Ammon's horn (tissue), 1 donor: ENCODE measurements at regions not wholly inside any gene's neighbourhood (a gene's known extent, or its start where the extent isn't known, plus 50 kb on each side); places are given as distances from the start of the nearest gene placed in this dataset.

Experiments used
- DNase-seq: peaks from one replicate; pipeline ENCODE4 v3.0.0-alpha.2; 2016; ENCODE audit warnings: low spot score

DNA sequence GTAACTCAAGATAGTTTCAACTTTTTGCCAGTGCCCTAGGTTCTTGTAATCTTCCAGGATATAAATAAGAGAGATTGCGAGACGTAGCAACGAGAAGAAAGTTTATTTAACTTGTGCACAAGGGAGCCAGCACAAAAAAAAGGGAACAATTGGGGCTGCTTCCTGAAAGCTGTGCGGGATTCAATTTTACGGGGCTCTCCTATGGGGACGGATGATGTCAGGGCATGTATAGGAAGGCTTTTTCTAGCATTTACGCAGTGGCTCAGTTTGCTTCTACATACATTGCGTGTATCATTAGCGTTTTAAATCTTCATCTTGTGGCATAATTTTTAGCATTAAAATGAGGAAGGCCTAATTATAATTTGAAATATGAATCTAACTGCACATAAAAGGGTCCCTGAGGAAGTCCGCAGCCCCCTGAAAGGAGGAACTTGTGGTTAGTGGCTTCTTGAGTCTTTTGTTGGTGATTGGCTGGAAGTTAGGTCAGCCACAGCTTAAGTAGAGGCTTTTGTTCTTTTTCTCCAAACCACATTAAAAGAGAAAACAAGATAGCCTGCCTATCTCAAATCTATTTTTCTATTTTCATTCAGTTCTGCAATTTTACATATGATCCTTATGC lies 668.2 kb upstream of the NDST4 start:
- peak; percentile 18 for DNase-seq

DNA sequence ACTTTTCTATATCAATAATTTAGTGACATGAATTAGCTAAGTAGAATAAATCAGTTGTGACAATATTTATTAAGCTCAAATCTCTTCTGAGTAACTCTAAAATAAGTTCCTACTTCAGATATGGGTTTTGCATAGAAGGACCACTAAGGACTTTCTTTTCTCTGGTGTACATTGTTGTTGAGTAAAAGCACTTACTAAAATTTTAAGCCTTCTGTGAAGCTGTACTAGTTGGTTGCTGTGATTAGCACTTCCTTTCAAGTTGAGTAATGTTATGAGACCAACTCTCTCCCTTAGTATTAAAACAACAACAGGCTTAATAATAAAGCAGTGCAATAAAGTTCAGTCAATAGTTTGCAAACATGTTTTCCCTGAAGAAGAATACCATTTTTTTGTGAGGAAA lies 667.4 kb upstream of the NDST4 start:
- no peak for DNase-seq

DNA sequence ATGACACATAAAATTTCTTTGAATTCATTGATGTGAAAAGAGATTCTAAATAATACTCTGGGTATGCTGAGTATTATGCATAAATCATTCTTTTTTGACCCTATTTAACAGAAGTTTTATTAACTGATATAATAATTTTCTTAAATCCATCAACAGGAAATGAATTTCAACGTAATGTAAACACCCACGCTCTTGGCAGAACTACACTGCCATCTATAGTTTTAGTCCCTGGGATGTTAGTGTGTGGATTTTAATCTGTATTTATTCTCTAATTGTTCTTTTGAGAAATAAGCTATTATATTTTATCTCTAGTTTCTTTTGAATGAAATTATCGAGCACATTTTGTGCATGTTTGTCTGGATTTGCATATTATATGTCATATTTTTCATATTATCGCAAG lies 666.8 kb upstream of the NDST4 start:
- DNase-seq, result no peak

DNA sequence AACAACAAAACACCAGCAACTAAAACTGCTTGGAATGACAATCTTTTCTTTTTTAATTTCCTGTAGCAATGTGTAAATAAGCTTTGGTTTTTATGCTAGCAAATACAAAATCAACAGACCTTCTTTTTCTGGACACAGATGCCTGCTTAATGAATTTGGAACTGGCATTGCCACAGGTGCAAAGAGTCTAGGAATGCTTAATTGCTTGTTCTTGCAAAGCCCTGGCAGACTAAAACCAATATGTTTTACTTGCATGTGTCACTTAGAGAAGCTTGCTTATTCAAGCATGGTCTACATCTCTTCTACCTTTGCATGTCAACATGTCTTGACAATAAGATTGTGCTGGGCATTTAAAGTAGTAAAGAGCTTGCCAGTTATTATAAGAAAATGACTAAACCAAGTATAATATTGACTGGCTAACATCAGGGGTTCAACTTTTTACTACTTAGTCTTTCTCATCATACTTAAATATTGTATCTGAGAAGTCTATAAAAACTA lies 656.7 kb upstream of the NDST4 start:
- no peak for DNase-seq

DNA sequence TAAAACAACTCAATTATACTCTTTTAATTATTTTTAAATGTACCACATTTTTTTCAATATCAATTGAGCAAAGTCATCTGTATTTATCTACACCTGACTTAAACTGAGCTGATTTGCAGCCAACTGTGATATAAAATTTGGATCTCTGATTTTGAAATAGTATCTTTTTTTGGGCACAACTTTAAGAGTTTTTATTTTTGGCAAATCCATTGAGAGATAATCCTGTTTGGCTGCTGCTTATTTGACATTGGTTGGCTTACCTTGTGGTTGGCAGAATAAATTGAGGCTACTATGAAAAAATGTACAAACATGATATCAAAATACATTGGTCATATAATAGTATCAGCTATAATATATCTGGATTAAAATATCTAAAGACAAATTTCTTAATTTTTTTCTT lies 656.0 kb upstream of the NDST4 start:
- DNase-seq, result no peak

DNA sequence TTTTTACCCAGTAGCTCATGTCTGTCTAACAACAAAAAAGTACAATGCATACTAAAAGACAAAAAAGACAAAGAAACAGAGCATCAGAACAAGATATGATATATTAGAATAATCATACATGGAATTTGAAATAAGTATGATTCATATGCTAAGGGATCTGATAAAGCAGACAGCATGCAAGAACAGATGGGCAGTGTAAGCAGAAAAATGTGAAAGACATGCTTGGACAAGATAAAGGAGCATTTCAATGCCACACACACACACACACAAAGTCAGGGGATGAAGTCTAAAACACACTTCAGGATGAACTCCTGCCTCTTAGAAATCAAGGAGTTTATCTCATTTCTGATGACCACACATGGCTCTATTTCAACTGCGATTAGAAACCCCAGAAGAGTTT lies 649.6 kb upstream of the NDST4 start:
- DNase-seq, result no peak

DNA sequence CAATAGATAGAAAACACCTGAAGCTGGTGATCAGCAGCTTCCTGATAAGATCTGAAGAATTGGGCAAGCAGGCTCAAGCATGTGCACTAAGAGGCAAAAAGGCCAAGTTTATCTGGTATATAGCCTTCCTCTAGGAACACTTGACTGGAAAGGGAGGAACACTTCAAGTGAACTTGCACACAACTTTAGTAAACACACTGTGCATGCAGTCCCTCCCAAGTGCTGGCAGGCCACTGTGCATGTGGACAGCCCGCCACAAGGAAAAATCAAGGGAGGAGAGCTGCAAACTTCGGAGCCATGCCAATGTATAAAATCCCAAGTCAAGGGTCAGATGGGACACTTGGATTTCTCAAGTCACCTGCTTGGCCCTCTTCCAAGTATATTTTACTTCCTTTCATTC lies 645.8 kb upstream of the NDST4 start:
- DNase-seq, result no peak

DNA sequence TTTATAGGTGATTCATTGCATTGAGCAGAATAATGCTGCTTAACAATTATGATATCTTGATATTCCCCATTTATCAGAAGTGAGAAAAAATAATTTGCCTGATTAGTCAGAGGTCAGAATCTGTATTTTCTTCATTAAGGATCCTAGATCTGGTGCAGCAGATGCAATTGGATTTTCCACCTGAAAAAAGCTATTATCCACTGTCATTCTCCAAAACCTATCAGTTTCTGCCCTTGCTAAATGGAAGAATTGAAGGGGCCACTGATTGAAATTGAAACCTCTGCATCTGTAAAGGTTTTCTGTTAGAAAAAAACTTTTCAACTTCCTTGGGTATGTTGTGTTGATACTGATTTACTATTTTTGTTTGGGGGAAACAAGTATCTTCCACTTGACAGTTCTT lies 636.0 kb upstream of the NDST4 start:
- no peak for DNase-seq

DNA sequence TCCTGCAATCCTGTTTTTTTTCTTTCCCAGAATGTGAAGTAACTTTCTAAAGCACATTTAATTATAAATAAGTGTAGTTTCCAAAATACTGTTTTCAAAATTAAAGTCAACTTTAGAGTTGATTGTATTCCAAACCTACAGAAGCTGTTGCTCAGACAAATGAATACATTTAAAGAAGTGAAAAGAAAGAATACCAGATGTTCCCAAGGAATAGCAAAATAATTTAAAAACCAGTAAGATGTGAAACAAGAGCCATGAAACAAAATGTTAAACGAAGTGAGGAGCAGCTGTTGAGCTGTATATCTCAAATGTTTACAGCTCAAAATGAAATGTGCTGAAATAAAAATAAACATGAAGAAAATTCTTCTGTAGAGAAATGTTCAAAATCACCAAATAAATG lies 627.4 kb upstream of the NDST4 start:
- no peak for DNase-seq

DNA sequence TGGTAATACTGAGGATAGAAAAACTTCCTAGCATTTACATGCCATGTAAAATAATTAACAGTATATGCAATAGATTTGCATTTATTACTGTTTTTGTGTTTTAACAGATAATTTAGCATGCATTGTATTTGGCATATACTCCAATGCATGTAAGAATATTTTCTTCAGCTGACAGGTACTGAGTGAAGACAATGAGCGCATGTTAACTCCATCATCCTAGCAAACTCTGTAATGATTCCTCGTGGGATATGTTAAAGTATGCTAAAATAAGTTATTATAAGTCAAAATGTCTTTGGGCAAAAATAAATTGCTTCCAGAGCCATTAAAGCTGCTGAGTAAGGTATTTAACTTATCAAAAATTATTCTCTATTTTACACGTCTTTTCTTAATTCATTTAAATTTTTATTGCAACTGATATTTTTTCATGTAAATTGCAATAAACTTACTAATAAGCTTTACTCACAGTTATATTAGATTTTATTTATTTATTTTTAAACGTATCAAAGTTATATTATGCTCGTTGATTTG lies 616.4 kb upstream of the NDST4 start:
- DNase-seq, result no peak

DNA sequence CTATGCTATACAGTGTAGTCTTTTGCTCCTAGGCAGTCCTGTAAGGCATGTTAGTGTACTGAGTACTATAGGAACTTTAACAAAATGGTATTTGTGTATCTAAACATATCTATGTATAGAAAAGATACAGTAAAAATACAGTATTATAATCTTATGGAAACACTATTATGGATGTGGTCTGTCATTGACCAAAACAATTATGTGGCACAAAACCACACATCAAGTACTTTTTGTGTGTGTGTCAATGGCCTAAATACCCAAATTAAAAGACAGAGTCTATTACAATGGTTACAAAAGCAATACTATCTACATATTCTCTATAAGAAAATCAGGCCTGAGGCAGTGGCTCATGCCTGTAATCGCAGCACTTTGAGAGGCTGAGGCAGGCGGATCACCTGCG lies 610.2 kb upstream of the NDST4 start:
- no peak for DNase-seq

DNA sequence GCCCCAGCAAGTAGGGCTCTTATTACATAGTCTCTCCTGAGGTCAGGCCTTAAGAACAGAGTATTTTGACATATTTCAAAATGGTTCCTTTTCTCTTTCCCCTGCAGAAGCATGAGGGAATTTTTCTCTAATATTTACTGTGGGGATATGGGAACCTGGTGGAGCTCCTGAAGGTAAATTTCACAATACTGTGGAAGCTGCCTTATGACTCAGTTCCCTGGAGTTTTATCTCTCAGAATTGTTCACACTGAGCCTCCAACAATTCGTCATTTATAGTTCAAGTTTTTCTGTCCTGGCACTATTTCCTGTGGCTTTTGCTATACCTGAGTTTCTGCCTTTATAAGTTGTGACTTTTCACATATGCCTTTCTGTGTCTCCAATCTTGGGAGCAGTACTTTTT lies 607.2 kb upstream of the NDST4 start:
- no peak for DNase-seq

DNA sequence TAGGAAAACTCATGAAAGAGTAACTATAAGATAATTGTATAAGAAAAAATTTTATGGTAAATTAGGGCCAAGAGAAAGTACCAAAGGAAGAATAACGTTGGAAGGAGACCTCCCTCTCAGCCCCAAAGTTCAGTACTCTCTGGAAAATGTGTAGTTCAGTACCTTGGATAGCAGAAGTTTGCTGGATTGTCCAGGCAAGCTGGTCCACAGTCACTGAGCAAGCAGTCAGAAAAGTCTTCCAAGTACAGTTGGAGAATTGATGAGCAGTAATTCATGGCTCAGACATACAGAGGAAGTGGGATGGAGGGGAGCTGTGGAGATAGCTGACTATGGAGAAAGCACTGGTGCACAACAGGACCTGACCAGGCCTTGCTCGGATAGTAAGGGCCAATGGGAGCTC lies 598.2 kb upstream of the NDST4 start:
- no peak for DNase-seq

DNA sequence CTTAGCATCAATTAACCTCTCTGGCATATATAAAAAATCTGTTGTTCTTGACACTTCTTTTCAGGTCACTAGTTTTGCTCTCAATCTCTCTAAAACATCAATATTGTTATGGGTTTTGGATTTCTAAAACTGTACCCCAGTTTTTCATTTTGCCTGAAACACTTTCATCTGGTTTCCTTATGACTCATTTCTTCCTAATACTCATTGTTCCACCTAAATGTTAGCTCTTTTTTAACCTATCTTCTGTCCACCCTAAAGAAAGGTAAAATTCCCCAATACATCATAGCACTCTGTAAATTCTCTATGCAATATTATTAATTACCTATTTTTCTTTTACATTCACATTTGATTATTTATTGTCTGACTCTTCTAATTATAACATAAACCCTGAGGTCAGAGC lies 575.5 kb upstream of the NDST4 start:
- DNase-seq, result no peak

DNA sequence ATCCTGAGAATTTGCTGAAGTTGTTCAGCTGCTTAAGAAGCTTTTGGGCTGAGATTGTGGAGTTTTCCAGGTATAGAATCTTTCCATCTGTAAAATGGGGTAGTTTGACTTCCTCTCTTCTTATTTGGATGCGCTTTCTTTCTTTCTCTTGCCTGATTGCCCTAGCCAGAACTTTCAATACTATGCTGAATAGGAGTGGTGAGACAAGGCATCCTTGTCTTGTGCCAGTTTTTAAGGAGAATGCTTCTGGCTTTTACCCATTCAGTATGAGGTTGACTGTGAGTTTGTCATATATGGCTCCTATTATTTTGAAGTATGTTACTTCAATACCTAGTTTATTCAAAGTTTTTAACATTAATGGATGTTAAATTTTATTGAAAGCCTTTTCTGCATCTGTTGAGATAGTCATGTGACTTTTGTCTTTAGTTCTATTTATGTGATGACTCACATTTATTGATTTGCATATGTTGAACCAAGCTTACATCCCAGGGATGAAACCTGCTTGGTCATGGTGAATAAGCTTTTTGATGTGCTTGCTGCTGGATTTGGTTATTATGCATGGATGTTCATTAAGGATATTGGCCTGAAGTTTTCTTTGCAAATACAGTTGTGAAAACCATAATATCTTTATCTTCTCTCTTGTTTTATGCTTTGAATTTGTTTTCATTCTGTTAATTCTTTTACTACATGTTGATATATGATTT lies 573.8 kb upstream of the NDST4 start:
- DNase-seq, result no peak

DNA sequence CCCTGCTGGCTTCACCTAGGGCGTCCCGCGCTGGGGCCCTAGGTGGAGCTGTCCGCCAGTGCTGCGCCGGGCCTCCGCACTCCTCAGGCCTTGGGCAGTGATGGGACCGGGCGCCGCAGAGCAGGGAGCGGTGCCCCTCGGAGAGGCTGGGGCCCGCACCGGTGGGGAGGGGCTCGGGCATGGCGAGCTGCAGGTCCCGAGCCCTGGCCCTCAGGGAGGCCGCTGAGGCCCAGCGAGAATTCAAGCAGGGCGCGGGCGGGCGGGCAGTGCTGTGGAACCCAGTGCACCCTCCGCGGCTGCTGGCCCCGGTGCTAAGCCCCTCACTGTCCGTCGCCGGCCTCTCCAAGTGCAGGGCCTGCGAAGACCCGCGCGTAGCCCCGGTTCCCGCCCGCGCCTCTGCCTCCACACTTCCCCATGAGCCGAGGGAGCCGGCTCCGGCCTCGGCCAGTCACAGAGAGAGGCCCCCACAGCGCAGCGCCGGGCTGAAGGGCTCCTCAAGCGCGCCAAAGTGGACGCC lies 565.1 kb upstream of the NDST4 start:
- DNase-seq, result no peak

DNA sequence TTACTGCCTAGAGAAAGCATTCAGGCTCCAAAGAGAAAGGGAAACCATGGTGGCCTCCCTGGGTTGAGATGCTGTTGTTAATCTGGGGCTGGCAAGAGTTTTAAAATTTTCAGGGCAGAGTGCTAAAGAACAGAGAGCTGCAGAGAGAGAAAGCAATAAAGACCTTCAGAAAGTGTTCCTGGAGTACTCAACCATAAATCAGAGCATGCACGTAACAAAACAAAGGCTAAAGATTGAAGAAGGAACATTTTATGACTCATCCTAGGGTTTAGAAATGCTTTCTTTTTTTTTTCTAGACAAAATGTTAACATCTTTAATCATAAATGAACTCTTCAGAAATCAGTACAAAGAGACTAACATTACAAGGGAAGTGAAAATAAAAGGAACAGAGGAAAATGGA lies 562.3 kb upstream of the NDST4 start:
- no peak for DNase-seq

DNA sequence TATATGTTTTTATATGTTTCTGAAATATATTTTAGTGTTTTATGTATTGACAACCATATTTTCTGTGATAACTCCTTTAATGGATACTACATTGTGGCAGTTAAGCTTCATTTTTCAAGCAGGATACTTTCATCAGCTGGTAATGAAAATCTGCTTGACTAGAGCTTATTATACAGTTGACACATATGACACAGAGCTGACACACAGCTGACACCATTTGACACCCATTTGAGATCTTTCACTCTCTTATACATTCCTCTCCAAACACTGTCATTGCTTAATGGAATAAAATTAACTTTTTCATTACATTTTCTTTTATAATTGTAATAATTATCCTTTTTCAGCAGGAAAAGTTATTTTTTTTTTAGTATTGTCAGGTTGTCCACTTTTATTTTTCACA lies 561.1 kb upstream of the NDST4 start:
- no peak for DNase-seq

DNA sequence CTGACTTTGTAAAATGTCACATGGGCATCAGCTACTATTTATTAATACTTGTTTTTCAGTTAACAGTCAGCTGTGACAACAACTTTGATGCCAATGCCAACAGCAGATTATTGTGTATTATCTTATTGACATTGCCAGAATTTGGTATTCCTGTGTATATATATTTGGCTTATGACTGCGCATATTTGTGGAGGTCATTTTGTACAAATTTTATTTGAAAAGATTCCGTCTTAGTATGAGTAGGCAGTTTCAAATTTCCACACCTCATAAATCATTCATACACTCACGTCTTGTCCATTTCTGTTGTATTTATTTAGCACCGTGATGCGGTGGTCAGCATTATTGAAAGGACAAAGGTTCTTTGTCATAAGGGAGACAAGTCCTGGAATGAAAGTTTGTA lies 558.2 kb upstream of the NDST4 start:
- no peak for DNase-seq

DNA sequence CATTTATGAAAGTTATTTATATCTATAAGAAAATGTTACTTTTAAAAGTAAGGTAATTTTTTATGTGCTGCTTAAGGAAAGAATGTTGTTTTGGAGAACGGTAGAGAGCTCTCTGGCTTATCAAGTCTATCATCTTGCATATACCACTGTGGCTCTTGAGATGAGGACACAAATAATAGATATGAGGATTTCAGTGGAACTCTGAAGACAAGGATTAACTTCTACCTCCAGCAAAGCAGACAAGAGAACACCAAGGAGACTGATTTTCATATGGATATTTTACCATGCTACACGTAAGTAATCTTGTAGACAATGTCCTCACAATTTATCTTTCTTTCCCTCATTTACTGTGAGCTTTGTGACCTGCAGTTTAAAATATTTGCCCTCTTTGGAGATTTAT lies 557.5 kb upstream of the NDST4 start:
- DNase-seq, result no peak

DNA sequence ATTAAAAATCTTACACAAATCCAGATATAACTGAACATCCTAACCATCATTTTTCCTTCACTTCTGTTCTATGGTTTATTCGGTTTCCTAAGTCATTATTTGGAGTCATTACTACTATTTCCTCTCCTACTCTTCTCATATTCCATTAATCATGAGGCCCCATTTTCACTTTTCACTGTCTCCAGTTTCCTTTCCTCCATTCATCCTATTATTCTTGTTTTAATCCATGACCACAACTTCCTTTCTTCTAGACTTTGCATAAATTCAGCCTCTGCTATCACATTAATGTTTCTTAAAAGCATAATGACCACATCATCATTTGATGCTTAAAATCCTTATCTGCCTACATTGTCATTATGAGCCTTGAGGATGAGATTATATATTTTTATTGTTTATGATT lies 555.0 kb upstream of the NDST4 start:
- no peak for DNase-seq

DNA sequence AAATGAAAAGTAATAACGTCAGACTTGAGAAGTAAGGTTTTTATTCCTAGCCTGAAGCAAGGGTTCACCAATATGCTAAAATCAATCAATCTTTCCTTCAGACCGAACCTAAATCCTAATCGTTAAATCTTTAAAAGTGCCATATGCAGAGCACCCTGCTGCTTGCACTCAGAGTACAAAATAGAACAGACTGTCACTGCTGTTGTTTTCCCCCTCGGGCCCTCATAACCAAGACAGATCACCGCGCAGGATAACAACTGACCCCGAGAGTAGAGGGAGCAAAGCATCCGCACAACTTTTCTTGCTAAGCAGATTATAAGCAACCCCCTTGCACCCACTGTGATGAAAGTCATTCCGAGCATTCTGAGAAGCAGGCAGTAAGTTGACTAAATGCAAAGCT lies 550.9 kb upstream of the NDST4 start:
- DNase-seq, result no peak

DNA sequence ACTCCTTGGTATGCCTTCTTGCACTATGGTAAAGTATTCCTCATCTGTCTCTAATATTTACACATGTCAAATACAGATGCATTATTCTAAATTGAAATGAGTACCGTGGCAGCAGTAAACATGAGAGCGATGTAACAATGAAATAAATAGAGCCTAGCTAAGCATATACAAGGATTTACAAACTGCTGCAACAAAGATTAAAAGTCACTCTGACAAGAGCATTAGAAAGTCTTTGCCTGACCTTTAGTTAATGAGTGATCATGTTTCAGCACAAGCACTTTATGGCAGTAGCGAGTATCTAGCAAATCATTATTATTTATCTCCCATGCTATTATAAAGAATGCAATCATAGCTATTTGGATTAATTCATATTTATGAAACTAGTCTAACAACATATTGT lies 547.0 kb upstream of the NDST4 start:
- DNase-seq, result no peak
